GM18951 (cell line): ENCODE measurements at regions not wholly inside any gene's neighbourhood (a gene's known extent, or its start where the extent isn't known, plus 50 kb on each side); places are given as distances from the start of the nearest gene placed in this dataset.

Experiments used
- POLR2A ChIP-seq: IDR thresholded peaks from 4 replicates; pipeline ENCODE4 v1.6.1; 2011; ENCODE audit warnings: mild to moderate bottlenecking; ENCODE audit not compliant: insufficient read length, insufficient read depth; ENCODE audit errors: extremely low read depth
- in situ Hi-C: fragments of 300-500 bp; cut with MboI; formaldehyde crosslinking; loops from one replicate; pipeline ENCODE4 v1.12.0; 2022; ENCODE audit warnings: low sequenced_read_pairs, mixed read lengths, inconsistent platforms; ENCODE audit not compliant: unreplicated experiment

GRCh38 chr5:28558196-28558595, 1519.8 kb upstream of the CDH9 start:
- in situ Hi-C loops, result no loop called here
- TF ChIP-seq POLR2A, result no peak

GRCh38 chr5:28557114-28557513, 1518.7 kb upstream of the CDH9 start:
- in situ Hi-C loops, result no loop called here
- no peak for TF ChIP-seq POLR2A

- TF ChIP-seq POLR2A, result no peak
- in situ Hi-C loops, result no loop called here
Measured at GRCh38 chr5:28549588-28549987, 1511.2 kb upstream of the CDH9 start.

GRCh38 chr5:28548856-28549255, 1510.5 kb upstream of the CDH9 start:
- TF ChIP-seq POLR2A, result no peak
- in situ Hi-C loops, result no loop called here

GRCh38 chr5:28544501-28544900, 1506.1 kb upstream of the CDH9 start:
- in situ Hi-C loops, result no loop called here
- no peak for TF ChIP-seq POLR2A

GRCh38 chr5:28543473-28544098, 1505.2 kb upstream of the CDH9 start:
- TF ChIP-seq POLR2A, result no peak
- in situ Hi-C loops, result no loop called here

- in situ Hi-C loops, result no loop called here
- no peak for TF ChIP-seq POLR2A
Measured at GRCh38 chr5:28542987-28543386, 1504.6 kb upstream of the CDH9 start.

- in situ Hi-C loops, result no loop called here
- no peak for TF ChIP-seq POLR2A
Measured at GRCh38 chr5:28523888-28524635, 1485.7 kb upstream of the CDH9 start.

GRCh38 chr5:28523416-28523815, 1485.0 kb upstream of the CDH9 start:
- TF ChIP-seq POLR2A, result no peak
- in situ Hi-C loops, result no loop called here

GRCh38 chr5:28517691-28518090, 1479.3 kb upstream of the CDH9 start:
- in situ Hi-C loops, result no loop called here
- TF ChIP-seq POLR2A, result no peak

GRCh38 chr5:28516722-28517121, 1478.3 kb upstream of the CDH9 start:
- no peak for TF ChIP-seq POLR2A

GRCh38 chr5:28512648-28513047, 1474.3 kb upstream of the CDH9 start:
- no peak for TF ChIP-seq POLR2A
- in situ Hi-C loops, result no loop called here

More at GRCh38 chr5:28516722-28517121, 1478.3 kb upstream of the CDH9 start:
- in situ Hi-C loops, result no loop called here

GRCh38 chr5:28505121-28505520, 1466.7 kb upstream of the CDH9 start:
- TF ChIP-seq POLR2A, result no peak
- in situ Hi-C loops, result no loop called here

- in situ Hi-C loops, result no loop called here
- no peak for TF ChIP-seq POLR2A
Measured at GRCh38 chr5:28500511-28500910, 1462.1 kb upstream of the CDH9 start.
